GM12872 (cell line): ENCODE measurements at regions not wholly inside any gene's neighbourhood (a gene's known extent, or its start where the extent isn't known, plus 50 kb on each side); places are given as distances from the start of the nearest gene placed in this dataset.

Experiments used
- TF ChIP-seq, protein P1 (sequence below): IDR thresholded peaks from 3 replicates; pipeline ENCODE4 v1.5.1; 2011; ENCODE audit warnings: low read depth, mild to moderate bottlenecking, low read length, moderate library complexity; ENCODE audit not compliant: insufficient read depth

DNA sequence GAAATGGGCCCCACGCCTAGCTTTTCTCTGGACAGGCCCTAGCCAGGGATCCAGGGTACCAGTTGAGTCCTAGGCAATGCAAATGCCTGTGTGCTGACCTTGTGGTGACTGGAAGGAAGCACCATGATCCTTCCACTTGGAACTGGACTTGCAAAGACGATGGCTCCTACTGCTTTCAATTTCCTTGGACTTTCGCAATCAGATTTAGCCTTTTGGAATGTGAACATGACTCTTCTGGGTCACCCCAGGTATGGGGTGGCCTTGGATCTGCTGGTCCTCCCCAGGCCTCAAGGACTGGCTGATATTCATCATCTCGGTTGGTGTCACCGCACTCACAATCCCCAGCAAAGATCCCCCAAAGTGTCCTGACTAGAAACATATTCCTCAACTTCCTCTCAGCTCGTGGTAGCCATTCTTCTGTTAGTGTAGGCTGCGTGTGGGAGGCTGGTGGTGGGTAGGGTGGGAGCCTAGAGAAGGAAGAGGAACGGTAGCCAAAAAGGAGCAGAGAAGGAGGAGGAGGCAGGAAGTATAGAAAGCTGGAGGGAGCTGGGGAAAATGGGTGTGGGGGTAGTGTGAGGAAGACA lies 130.5 kb downstream of the PPIAL4G start:
- TF ChIP-seq, protein P1, sequence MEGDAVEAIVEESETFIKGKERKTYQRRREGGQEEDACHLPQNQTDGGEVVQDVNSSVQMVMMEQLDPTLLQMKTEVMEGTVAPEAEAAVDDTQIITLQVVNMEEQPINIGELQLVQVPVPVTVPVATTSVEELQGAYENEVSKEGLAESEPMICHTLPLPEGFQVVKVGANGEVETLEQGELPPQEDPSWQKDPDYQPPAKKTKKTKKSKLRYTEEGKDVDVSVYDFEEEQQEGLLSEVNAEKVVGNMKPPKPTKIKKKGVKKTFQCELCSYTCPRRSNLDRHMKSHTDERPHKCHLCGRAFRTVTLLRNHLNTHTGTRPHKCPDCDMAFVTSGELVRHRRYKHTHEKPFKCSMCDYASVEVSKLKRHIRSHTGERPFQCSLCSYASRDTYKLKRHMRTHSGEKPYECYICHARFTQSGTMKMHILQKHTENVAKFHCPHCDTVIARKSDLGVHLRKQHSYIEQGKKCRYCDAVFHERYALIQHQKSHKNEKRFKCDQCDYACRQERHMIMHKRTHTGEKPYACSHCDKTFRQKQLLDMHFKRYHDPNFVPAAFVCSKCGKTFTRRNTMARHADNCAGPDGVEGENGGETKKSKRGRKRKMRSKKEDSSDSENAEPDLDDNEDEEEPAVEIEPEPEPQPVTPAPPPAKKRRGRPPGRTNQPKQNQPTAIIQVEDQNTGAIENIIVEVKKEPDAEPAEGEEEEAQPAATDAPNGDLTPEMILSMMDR = no peak

DNA sequence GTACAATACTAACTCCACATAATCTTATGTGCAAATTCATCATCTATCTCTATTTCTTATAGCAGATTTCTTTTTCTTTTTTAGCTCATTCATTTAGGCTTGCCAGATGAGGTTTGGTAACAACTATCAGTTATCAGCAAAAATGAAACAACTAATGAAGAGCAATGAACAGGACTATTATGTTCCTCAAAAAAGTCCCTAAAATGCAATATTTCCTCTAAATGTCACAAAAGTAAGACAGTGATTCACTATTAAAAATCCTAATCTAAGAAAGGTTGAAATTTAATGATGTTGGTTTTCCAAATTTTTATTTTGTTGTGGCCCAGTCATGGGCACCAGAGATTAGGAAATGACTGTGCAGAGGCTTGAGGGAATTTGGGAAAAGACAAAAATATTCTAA lies 135.3 kb downstream of the PPIAL4G start:
- TF ChIP-seq, protein P1 = no peak

DNA sequence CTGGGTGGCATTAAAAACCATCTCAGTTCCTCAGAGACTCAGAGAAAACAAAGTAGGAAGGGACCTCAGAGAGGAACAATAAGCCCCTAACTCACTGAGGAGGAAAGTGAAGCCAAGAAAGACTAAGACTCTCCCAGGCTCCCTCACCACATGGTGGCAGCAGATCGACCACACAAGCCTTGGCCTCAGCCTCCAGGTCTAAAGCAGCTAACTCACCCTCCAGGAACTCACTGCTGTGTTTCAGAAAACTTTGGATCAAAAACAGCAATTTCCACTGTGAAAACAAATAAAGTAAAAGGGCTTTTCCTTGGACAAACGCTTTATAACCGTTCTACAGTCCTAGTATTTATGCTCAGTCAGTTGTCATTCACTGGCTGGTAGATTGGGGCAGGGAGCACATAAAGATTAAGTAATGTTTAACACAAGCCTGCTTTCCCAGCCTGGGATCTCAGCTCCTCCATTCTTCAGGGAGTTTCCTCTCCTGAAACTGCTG lies 137.4 kb downstream of the PPIAL4G start:
- TF ChIP-seq, protein P1 = peak; percentile 65

DNA sequence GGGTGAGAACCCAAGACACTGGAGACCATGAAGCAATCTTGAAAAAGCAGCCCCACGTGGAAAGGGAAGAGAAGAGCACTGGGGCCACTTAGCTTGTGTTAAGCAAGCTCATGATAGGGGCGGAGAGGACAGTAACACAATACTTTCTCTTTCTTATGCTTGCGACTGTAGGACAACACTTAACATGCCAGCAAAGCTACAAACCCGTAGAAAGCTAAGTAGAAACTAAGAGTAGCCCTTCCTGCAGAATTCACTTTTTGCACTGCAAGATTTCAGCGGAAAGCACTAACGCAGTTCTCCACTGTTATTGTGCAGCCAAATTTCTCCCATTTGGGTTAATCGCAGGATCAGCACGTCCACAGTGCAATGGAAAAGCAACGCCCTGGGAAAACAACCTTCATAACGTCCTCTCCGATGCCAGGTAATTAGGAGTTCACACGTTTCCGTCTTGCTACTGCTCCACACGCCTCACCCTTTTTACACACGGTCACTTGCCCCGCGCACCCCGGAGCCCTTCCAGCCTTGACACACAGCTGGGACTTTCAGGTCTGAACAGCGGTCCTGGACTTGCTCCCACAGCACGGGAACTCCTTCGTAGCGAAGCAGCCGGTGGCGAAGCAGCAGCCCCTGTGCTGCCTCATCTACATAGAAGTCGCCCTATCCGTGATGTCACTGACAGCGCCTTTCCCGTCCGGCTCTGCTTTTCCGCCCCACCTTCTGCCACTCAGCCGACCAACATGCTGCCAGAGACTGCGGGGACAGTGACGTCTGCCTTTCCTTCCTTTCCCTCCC lies 148.6 kb downstream of the PPIAL4G start:
- TF ChIP-seq, protein P1 = no peak

DNA sequence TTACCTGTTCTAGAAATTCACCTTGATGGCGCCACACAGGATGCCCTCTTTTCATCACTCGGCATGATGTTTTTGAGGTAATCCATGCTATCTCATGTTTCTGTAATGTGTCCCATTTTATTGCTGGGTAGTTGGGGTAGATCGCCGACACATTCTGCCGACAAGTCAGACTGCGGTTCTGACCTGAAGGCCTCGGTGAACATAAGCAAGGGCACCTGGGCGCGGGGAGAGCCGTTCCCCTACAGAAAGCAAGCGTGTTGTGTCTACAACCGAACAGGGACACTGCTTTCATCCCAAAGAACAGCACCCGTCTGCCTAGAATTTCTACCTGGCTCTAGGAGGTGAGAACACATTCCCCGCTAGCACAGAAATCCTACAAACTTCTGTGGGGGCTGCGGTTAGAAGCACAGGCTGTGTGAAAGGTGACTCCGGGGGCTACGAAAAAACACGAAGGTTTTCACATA lies 149.2 kb downstream of the PPIAL4G start:
- TF ChIP-seq, protein P1 = no peak

DNA sequence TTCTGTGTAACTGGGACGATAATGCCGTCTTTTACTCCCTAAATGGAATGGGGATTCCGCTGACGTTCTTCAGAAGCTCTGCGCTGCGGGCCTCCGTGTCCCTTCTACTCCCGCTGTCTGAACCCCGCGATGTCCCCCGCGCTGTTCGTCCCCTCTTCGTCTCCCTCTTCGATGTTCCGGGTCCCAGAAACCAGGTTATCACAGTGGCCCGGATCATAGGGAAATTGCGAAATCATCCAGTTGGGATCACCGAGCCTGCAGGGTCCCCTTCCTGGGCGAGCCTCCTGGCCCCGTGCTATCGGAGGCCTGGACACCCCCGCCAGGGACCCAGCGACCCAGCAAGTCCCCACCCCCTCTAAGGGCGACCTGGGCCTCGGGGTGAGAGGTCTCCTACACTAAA lies 154.2 kb downstream of the PPIAL4G start:
- TF ChIP-seq, protein P1 = no peak

DNA sequence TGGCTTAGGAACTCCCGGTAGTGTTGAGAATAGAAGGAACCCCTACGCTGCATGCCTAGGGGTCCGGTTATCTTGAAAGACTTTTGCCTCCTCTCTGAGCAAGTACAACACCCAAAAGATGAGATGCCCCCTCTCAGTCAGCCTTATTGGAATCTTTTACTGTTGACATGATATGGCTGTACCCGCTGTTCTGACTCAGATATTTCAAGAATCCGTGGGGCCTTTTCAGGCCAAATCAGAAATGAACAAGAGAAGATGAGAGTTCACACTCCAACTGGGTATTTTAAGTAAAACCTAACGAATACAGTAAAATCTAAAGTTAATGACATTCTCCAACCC lies 164.2 kb downstream of the PPIAL4G start:
- TF ChIP-seq, protein P1 = no peak
